ENCODE measurements at regions not wholly inside any gene's neighbourhood (a gene's known extent, or its start where the extent isn't known, plus 50 kb on each side); places are given as distances from the start of the nearest gene placed in this dataset.

GRCh38 chr6:67459556-67459955 lies 1175.5 kb upstream of the ADGRB3 start:
- Histone ChIP-seq H3K4me2 (ENCODE audit: low read length) (no peak overlapping the region), H2AFZ (ENCODE audit: low read depth, low read length) (no peak overlapping the region), H3K9ac (ENCODE audit: low read length) (no peak overlapping the region), H3K36me3 (replicated peaks; ENCODE audit: low read depth, low read length) (no peaks in the 10 kb centered on the region), H3K79me2 (ENCODE audit: low read length) (no peaks in the 10 kb centered on the region), H3K4me1 (ENCODE audit: low read length) (no peaks in the 10 kb centered on the region), H4K20me1 (ENCODE audit: insufficient read depth, low read length) (no peaks in the 10 kb centered on the region), H3K9me3 (ENCODE audit: insufficient read depth, low read length) (no peaks in the 10 kb centered on the region), H3K4me3 (ENCODE audit: low read length) (no peak overlapping the region), H3K27me3 (ENCODE audit: low read depth, low read length) (no peaks in the 10 kb centered on the region), H3K27ac (ENCODE audit: low read length) (no peak overlapping the region)
- TF ChIP-seq EZH2phosphoT487 (IDR thresholded peaks at IDR 0.05; ENCODE audit: low read depth) (no peak), CTCF (IDR thresholded peaks at IDR 0.05; ENCODE audit: low read depth, low read length) (no peak)

- Histone ChIP-seq H3K27me3 (ENCODE audit: low read depth, low read length) (no peaks in the 10 kb centered on the region), H3K4me1 (ENCODE audit: low read length) (no peaks in the 10 kb centered on the region), H3K79me2 (ENCODE audit: low read length) (no peaks in the 10 kb centered on the region), H3K36me3 (replicated peaks; ENCODE audit: low read depth, low read length) (no peaks in the 10 kb centered on the region), H4K20me1 (ENCODE audit: insufficient read depth, low read length) (no peaks in the 10 kb centered on the region), H2AFZ (ENCODE audit: low read depth, low read length) (no peak overlapping the region), H3K4me3 (ENCODE audit: low read length) (no peak overlapping the region), H3K27ac (ENCODE audit: low read length) (no peak overlapping the region), H3K9me3 (ENCODE audit: insufficient read depth, low read length) (no peaks in the 10 kb centered on the region), H3K9ac (ENCODE audit: low read length) (no peak overlapping the region), H3K4me2 (ENCODE audit: low read length) (no peak overlapping the region)
- TF ChIP-seq CTCF (IDR thresholded peaks at IDR 0.05; ENCODE audit: low read depth, low read length): no peak
- no peak for TF ChIP-seq EZH2phosphoT487 (IDR thresholded peaks at IDR 0.05; ENCODE audit: low read depth)
These were observed 1176.8 kb upstream of the ADGRB3 start for GRCh38 chr6:67458265-67458664.

- Histone ChIP-seq H3K27me3 (ENCODE audit: low read depth, low read length) (no peaks in the 10 kb centered on the region), H3K4me1 (ENCODE audit: low read length) (peaks cover 6% of the 10 kb centered on the region), H2AFZ (ENCODE audit: low read depth, low read length) (no peak overlapping the region), H4K20me1 (ENCODE audit: insufficient read depth, low read length) (no peaks in the 10 kb centered on the region), H3K36me3 (replicated peaks; ENCODE audit: low read depth, low read length) (no peaks in the 10 kb centered on the region), H3K27ac (ENCODE audit: low read length) (no peak overlapping the region), H3K9ac (ENCODE audit: low read length) (no peak overlapping the region), H3K79me2 (ENCODE audit: low read length) (no peaks in the 10 kb centered on the region), H3K4me3 (ENCODE audit: low read length) (no peak overlapping the region), H3K9me3 (ENCODE audit: insufficient read depth, low read length) (no peaks in the 10 kb centered on the region), H3K4me2 (ENCODE audit: low read length) (no peak overlapping the region)
- TF ChIP-seq CTCF (IDR thresholded peaks at IDR 0.05; ENCODE audit: low read depth, low read length) (no peak), EZH2phosphoT487 (IDR thresholded peaks at IDR 0.05; ENCODE audit: low read depth) (no peak)
These were observed 1183.2 kb upstream of the ADGRB3 start for GRCh38 chr6:67451874-67452273.

DNA sequence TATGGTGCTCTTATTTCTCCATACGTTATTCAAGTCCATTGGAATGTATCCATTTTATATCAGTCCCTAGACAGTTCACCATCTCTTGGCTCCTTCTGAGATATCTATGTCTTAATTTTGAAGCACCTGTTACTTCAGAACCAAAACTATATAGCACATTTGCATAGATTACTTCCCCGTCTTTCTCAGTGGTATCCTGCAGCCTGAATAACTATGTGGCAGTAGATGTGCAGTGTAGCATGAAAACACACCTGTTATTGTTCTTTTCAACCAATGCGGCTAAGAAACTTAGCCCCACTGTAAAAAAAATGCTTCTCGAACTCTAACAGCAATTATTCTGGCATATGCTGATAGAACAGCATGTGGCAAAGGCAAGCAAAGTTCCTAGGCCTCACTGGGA lies 1184.4 kb upstream of the ADGRB3 start:
- Histone ChIP-seq H3K9me3 (ENCODE audit: insufficient read depth, low read length) (no peaks in the 10 kb centered on the region), H2AFZ (ENCODE audit: low read depth, low read length) (no peak overlapping the region), H3K9ac (ENCODE audit: low read length) (no peak overlapping the region), H3K27me3 (ENCODE audit: low read depth, low read length) (no peaks in the 10 kb centered on the region), H4K20me1 (ENCODE audit: insufficient read depth, low read length) (no peaks in the 10 kb centered on the region), H3K36me3 (replicated peaks; ENCODE audit: low read depth, low read length) (no peaks in the 10 kb centered on the region), H3K4me2 (ENCODE audit: low read length) (no peak overlapping the region), H3K27ac (ENCODE audit: low read length) (no peak overlapping the region), H3K79me2 (ENCODE audit: low read length) (no peaks in the 10 kb centered on the region), H3K4me3 (ENCODE audit: low read length) (no peak overlapping the region), H3K4me1 (ENCODE audit: low read length) (peaks cover 6% of the 10 kb centered on the region)
- TF ChIP-seq CTCF (IDR thresholded peaks at IDR 0.05; ENCODE audit: low read depth, low read length): no peak
- no peak for TF ChIP-seq EZH2phosphoT487 (IDR thresholded peaks at IDR 0.05; ENCODE audit: low read depth)
